H9 (cell line): ENCODE measurements at regions not wholly inside any gene's neighbourhood (a gene's known extent, or its start where the extent isn't known, plus 50 kb on each side); places are given as distances from the start of the nearest gene placed in this dataset.

Experiments
- DNase-seq: peaks from one replicate; pipeline ENCODE4 v3.0.0-alpha.2; 2017
- H2AFZ ChIP-seq: one replicate; pipeline ENCODE4 v1.6.1; 2013; ENCODE audit warnings: mild to moderate bottlenecking, low read length, control low read depth, moderate library complexity
- H2AK5ac ChIP-seq: 2 replicates; pipeline ENCODE4 v1.6.1; 2013; ENCODE audit warnings: low read length, control low read depth, mixed read lengths; ENCODE audit not compliant: insufficient read length
- H2BK120ac ChIP-seq: one replicate; pipeline ENCODE4 v1.6.1; 2013; ENCODE audit warnings: low read depth, mild to moderate bottlenecking, low read length, control low read depth, inconsistent platforms; ENCODE audit not compliant: poor library complexity, severe bottlenecking
- H2BK12ac ChIP-seq: 2 replicates; pipeline ENCODE4 v1.6.1; 2013; ENCODE audit warnings: low read length, control low read depth, mixed read lengths, low read depth; ENCODE audit not compliant: insufficient read length
- H2BK15ac ChIP-seq: 2 replicates; pipeline ENCODE4 v1.6.1; 2013; ENCODE audit warnings: low read depth, low read length, control low read depth
- H2BK20ac ChIP-seq: one replicate; pipeline ENCODE4 v1.6.1; 2013; ENCODE audit warnings: low read depth, mild to moderate bottlenecking, low read length, control low read depth, inconsistent platforms; ENCODE audit not compliant: poor library complexity, severe bottlenecking
- H2BK5ac ChIP-seq: 2 replicates; pipeline ENCODE4 v1.6.1; 2013; ENCODE audit warnings: low read length, control low read depth, mixed read lengths; ENCODE audit not compliant: insufficient read length
- H3K14ac ChIP-seq: 2 replicates; pipeline ENCODE4 v1.6.1; 2013; ENCODE audit warnings: low read length, control low read depth; ENCODE audit not compliant: insufficient read depth
- H3K18ac ChIP-seq: 2 replicates; pipeline ENCODE4 v1.6.1; 2013; ENCODE audit warnings: low read depth, mild to moderate bottlenecking, mixed read lengths, low read length, control low read depth; ENCODE audit not compliant: insufficient read length
- H3K23ac ChIP-seq: 2 replicates; pipeline ENCODE4 v1.6.1; 2013; ENCODE audit warnings: low read length, control low read depth, mixed read lengths, low read depth; ENCODE audit not compliant: insufficient read length
- H3K23me2 ChIP-seq: 2 replicates; pipeline ENCODE4 v1.6.1; 2013; ENCODE audit warnings: low read depth, mild to moderate bottlenecking, mixed read lengths, low read length, control low read depth; ENCODE audit not compliant: insufficient read length, poor library complexity, severe bottlenecking
- H3K27ac ChIP-seq: 2 replicates; pipeline ENCODE4 v1.5.1; 2013; ENCODE audit warnings: low read length, control low read depth, mixed read lengths, low read depth; ENCODE audit not compliant: insufficient read length
- H3K27me3 ChIP-seq: 2 replicates; pipeline ENCODE4 v1.6.1; 2013; ENCODE audit warnings: low read length, control low read depth, inconsistent platforms; ENCODE audit not compliant: insufficient read depth
- H3K4ac ChIP-seq: 2 replicates; pipeline ENCODE4 v1.6.1; 2013; ENCODE audit warnings: low read depth, mild to moderate bottlenecking, control low read depth, inconsistent platforms, low read length, moderate library complexity
- H3K4me1 ChIP-seq: 2 replicates; pipeline ENCODE4 v1.6.1; 2013; ENCODE audit warnings: low read length, control low read depth, inconsistent platforms; ENCODE audit not compliant: insufficient read depth
- H3K4me2 ChIP-seq: 2 replicates; pipeline ENCODE4 v1.6.1; 2013; ENCODE audit warnings: low read length, control low read depth, mixed read lengths; ENCODE audit not compliant: insufficient read length, insufficient read depth
- H3K56ac ChIP-seq: 2 replicates; pipeline ENCODE4 v1.6.1; 2013; ENCODE audit warnings: low read depth, mild to moderate bottlenecking, mixed read lengths, low read length, control low read depth; ENCODE audit not compliant: insufficient read length
- H3K79me1 ChIP-seq: 2 replicates; pipeline ENCODE4 v1.6.1; 2013; ENCODE audit warnings: low read depth, mild to moderate bottlenecking, moderate library complexity, low read length, control low read depth, inconsistent platforms; ENCODE audit not compliant: insufficient read depth, poor library complexity, severe bottlenecking
- H3K79me2 ChIP-seq: 2 replicates; pipeline ENCODE4 v1.6.1; 2013; ENCODE audit warnings: low read length, control low read depth, inconsistent platforms; ENCODE audit not compliant: insufficient read depth
- H3K9ac ChIP-seq: 2 replicates; pipeline ENCODE4 v1.6.1; 2013; ENCODE audit warnings: low read length, control low read depth, mixed read lengths; ENCODE audit not compliant: insufficient read length; ENCODE audit errors: extremely low read depth
- H3K9me3 ChIP-seq: one replicate; pipeline ENCODE4 v1.6.1; 2013; ENCODE audit warnings: low read depth, low read length, inconsistent platforms; ENCODE audit not compliant: control insufficient read depth
- H3T11ph ChIP-seq: one replicate; pipeline ENCODE4 v1.6.1; 2013; ENCODE audit warnings: mild to moderate bottlenecking, low read length, control low read depth, inconsistent platforms
- H4K20me1 ChIP-seq: one replicate; pipeline ENCODE4 v1.6.1; 2013; ENCODE audit not compliant: control insufficient read depth, insufficient read length, insufficient read depth
- H4K5ac ChIP-seq: 2 replicates; pipeline ENCODE4 v1.6.1; 2013; ENCODE audit warnings: low read depth, mild to moderate bottlenecking, mixed read lengths, low read length, control low read depth; ENCODE audit not compliant: insufficient read length
- H4K8ac ChIP-seq: replicated peaks from 2 replicates; pipeline ENCODE4 v1.6.1; 2013; ENCODE audit warnings: low read length, control low read depth, mixed read lengths, low read depth; ENCODE audit not compliant: insufficient read length
- H4K91ac ChIP-seq: 2 replicates; pipeline ENCODE4 v1.6.1; 2013; ENCODE audit warnings: low read depth, mild to moderate bottlenecking, moderate library complexity, mixed read lengths, low read length, control low read depth; ENCODE audit not compliant: insufficient read length
- H3K27ac Mint-ChIP-seq, 3 experiments: 2 replicates in 2 of 3; 3 replicates in 1 of 3; pipeline ENCODE4 v1.8.0; 2020 to 2021; ENCODE audit warnings: mixed read lengths in 3 of 3, mild to moderate bottlenecking in 1 of 3, moderate library complexity in 1 of 3
- H3K27me3 Mint-ChIP-seq: 2 replicates; pipeline ENCODE4 v1.8.0; 2021; ENCODE audit warnings: low read depth, mild to moderate bottlenecking, moderate library complexity, mixed read lengths
- H3K36me3 Mint-ChIP-seq, 3 experiments: 2 replicates in 2 of 3; 3 replicates in 1 of 3; pipeline ENCODE4 v1.8.0; 2020 to 2021; ENCODE audit warnings: low read depth in 3 of 3, mixed read lengths in 3 of 3; ENCODE audit not compliant: insufficient read depth in 1 of 3
- H3K4me1 Mint-ChIP-seq, 2 experiments: 2 replicates each; pipeline ENCODE4 v1.8.0; 2020; ENCODE audit warnings: mixed read lengths in 2 of 2
- H3K4me3 Mint-ChIP-seq, 2 experiments: 2 replicates in 1 of 2; 3 replicates in 1 of 2; pipeline ENCODE4 v1.8.0; 2020 to 2021; ENCODE audit warnings: mild to moderate bottlenecking in 2 of 2, mixed read lengths in 2 of 2, moderate library complexity in 1 of 2
- H3K9me3 Mint-ChIP-seq, 2 experiments: 2 replicates in 1 of 2; 3 replicates in 1 of 2; pipeline ENCODE4 v1.8.0; 2020; ENCODE audit warnings: mild to moderate bottlenecking in 2 of 2, mixed read lengths in 2 of 2, moderate library complexity in 1 of 2
- WGBS: extraction: QIAGEN DNeasy Blood & Tissue Kit; methylation state at CpG from one replicate; pipeline ENCODE4 v1.1.7; 2013; ENCODE audit warnings: missing lambda C conversion rate, low lambda C conversion rate, mixed read lengths; ENCODE audit not compliant: insufficient read length; ENCODE audit errors: extremely low coverage; 5-methylcytosine and 5-hydroxymethylcytosine counted together
- TF ChIP-seq, protein P1 (sequence below): fragments of 200-600 bp; sonication (generic); conservative IDR thresholded peaks from 3 replicates; pipeline ENCODE4 v1.8.0; 2021; ENCODE audit warnings: antibody characterized with exemption, mild to moderate bottlenecking

DNA sequence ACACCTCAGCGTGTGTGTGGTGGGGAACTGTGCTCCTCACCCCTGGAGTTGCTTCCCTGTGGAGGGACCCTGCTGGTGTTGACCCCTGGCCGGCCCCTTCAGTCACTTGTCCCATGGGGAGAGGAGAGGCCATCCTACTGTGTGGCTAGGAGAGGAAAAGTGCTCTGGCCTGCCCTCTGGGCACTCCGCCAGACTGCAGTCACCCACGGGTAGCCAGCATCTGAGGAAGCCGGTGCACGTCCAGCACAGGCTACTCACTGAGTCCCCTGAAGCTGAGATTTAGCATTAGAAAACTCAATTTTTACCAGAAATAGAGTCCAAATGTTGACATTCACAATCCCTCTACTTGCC lies 211.5 kb upstream of the RAB6C start:
- Mint-ChIP-seq H3K4me3 (no peak overlapping the region), H3K27me3 (peaks cover 9% of the 10 kb centered on the region), H3K27ac (no peak overlapping the region), H3K36me3 (peaks cover 0 to 4% (median 0%) of the 10 kb centered on the region in 3 experiments; a peak in 1 of 7 replicates), H3K4me1 (peaks cover 2 to 11% of the 10 kb centered on the region in 2 experiments; a peak in 3 of 4 replicates), H3K9me3 (peaks cover 0 to 6% of the 10 kb centered on the region in 2 experiments; a peak in 1 of 5 replicates)
- Histone ChIP-seq H4K5ac (no peak overlapping the region), H3K9me3 (no peaks in the 10 kb centered on the region), H3K56ac (no peak overlapping the region), H2AFZ (no peak overlapping the region), H3K4me1 (no peaks in the 10 kb centered on the region), H3K9ac (no peak overlapping the region), H2BK120ac (no peak overlapping the region), H2BK5ac (no peak overlapping the region), H3K4ac (no peak overlapping the region), H2BK20ac (no peak overlapping the region), H3K79me2 (no peaks in the 10 kb centered on the region), H3K27me3 (no peaks in the 10 kb centered on the region), H3K18ac (no peak overlapping the region), H3K23ac (no peak overlapping the region), H3K23me2 (no peaks in the 10 kb centered on the region), H2BK12ac (no peak overlapping the region), H4K8ac (no peak overlapping the region), H4K91ac (no peak overlapping the region), H3K27ac (no peak overlapping the region), H3K4me2 (no peak overlapping the region), H4K20me1 (no peaks in the 10 kb centered on the region), H3K79me1 (no peaks in the 10 kb centered on the region), H2AK5ac (no peak overlapping the region), H3T11ph (no peak overlapping the region), H2BK15ac (no peak overlapping the region), H3K14ac (no peak overlapping the region)
- WGBS, result no CpG with 5 or more reads among the region's 6 CpGs
- TF ChIP-seq, protein P1, sequence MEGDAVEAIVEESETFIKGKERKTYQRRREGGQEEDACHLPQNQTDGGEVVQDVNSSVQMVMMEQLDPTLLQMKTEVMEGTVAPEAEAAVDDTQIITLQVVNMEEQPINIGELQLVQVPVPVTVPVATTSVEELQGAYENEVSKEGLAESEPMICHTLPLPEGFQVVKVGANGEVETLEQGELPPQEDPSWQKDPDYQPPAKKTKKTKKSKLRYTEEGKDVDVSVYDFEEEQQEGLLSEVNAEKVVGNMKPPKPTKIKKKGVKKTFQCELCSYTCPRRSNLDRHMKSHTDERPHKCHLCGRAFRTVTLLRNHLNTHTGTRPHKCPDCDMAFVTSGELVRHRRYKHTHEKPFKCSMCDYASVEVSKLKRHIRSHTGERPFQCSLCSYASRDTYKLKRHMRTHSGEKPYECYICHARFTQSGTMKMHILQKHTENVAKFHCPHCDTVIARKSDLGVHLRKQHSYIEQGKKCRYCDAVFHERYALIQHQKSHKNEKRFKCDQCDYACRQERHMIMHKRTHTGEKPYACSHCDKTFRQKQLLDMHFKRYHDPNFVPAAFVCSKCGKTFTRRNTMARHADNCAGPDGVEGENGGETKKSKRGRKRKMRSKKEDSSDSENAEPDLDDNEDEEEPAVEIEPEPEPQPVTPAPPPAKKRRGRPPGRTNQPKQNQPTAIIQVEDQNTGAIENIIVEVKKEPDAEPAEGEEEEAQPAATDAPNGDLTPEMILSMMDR, result no peak
- no peak for DNase-seq
